IMR-90 (cell line): ENCODE measurements at regions not wholly inside any gene's neighbourhood (a gene's known extent, or its start where the extent isn't known, plus 50 kb on each side); places are given as distances from the start of the nearest gene placed in this dataset.

Source experiments
- ATAC-seq: fragments of 200-7000 bp; cut with Tn5 transposase; 2 replicates; pipeline ENCODE4 v1.9.1; 2020; ENCODE audit warnings: low read depth, mild to moderate bottlenecking, moderate library complexity
- BruUV-seq: library from RNA; stranded (reverse); fragments of 400-500 nt; replicated peaks from 2 replicates; lab custom pipeline; 2021; lab: Mats Ljungman, UMichigan
- CTCF ChIA-PET: fragments of 300-600 bp; formaldehyde crosslinking; extraction: SDS; loops from one replicate; lab custom pipeline; 2021; ENCODE audit warnings: antibody characterized with exemption; lab: Yijun Ruan, JAX
- POLR2A ChIA-PET: fragments of 300-600 bp; sonication (Branson Sonifier 250); formaldehyde crosslinking; loops from one replicate; lab custom pipeline; 2022; ENCODE audit warnings: antibody characterized with exemption; ENCODE audit not compliant: unreplicated experiment; lab: Charles Lee
- DNase-seq: peaks from one replicate; pipeline ENCODE4 v3.0.0; 2013
- H2AFZ ChIP-seq: replicated peaks from 2 replicates; pipeline ENCODE3; 2013; ENCODE audit warnings: low read length, mild to moderate bottlenecking; ENCODE audit not compliant: poor library complexity
- H2AK5ac ChIP-seq: 2 replicates; pipeline ENCODE4 v1.6.1; 2013; ENCODE audit warnings: low read depth, low read length, inconsistent platforms
- H2AK9ac ChIP-seq: replicated peaks from 2 replicates; pipeline ENCODE3; 2013; ENCODE audit warnings: mild to moderate bottlenecking, low read depth, low read length, moderate library complexity; ENCODE audit not compliant: poor library complexity
- H2BK120ac ChIP-seq: 2 replicates; pipeline ENCODE4 v1.6.1; 2013; ENCODE audit warnings: low read depth, low read length, inconsistent platforms
- H2BK15ac ChIP-seq: 3 replicates; pipeline ENCODE4 v1.6.1; 2013; ENCODE audit warnings: low read depth, low read length, inconsistent platforms
- H2BK20ac ChIP-seq: 2 replicates; pipeline ENCODE4 v1.6.1; 2013; ENCODE audit warnings: low read depth, mild to moderate bottlenecking, inconsistent platforms, low read length, moderate library complexity
- H2BK5ac ChIP-seq: 2 replicates; pipeline ENCODE4 v1.6.1; 2013; ENCODE audit warnings: mild to moderate bottlenecking, low read depth, low read length, inconsistent platforms; ENCODE audit not compliant: poor library complexity, severe bottlenecking
- H3K14ac ChIP-seq: replicated peaks from 2 replicates; pipeline ENCODE4 v1.6.1; 2013; ENCODE audit warnings: low read depth, low read length, inconsistent platforms
- H3K18ac ChIP-seq: 2 replicates; pipeline ENCODE4 v1.6.1; 2013; ENCODE audit warnings: low read depth, low read length, control low read depth
- H3K23ac ChIP-seq: 2 replicates; pipeline ENCODE4 v1.6.1; 2013; ENCODE audit warnings: low read depth, low read length, inconsistent platforms
- H3K27ac ChIP-seq: 2 replicates; pipeline ENCODE4 v1.5.1; 2013; ENCODE audit warnings: mild to moderate bottlenecking, control low read depth, low read length; ENCODE audit not compliant: insufficient read depth
- H3K27me3 ChIP-seq: 2 replicates; pipeline ENCODE4 v1.6.1; 2013; ENCODE audit warnings: low read length; ENCODE audit not compliant: control insufficient read depth, insufficient read depth
- H3K36me3 ChIP-seq: 2 replicates; pipeline ENCODE4 v1.6.1; 2013; ENCODE audit warnings: low read length, mixed read lengths; ENCODE audit not compliant: control insufficient read depth, insufficient read depth
- H3K4ac ChIP-seq: 2 replicates; pipeline ENCODE4 v1.6.1; 2013; ENCODE audit warnings: low read depth, low read length, inconsistent platforms
- H3K4me1 ChIP-seq: 2 replicates; pipeline ENCODE4 v1.6.1; 2013; ENCODE audit warnings: low read length, mixed read lengths; ENCODE audit not compliant: control insufficient read depth, insufficient read depth
- H3K4me2 ChIP-seq: 2 replicates; pipeline ENCODE4 v1.6.1; 2013; ENCODE audit warnings: low read depth, mild to moderate bottlenecking, control low read depth, low read length, moderate library complexity
- H3K4me3 ChIP-seq: 2 replicates; pipeline ENCODE4 v1.5.1; 2013; ENCODE audit warnings: low read depth, mild to moderate bottlenecking, control low read depth, low read length, moderate library complexity; ENCODE audit not compliant: insufficient read depth
- H3K56ac ChIP-seq: 2 replicates; pipeline ENCODE4 v1.6.1; 2013; ENCODE audit warnings: low read length, inconsistent platforms; ENCODE audit not compliant: insufficient read depth; ENCODE audit errors: extremely low read depth
- H3K79me1 ChIP-seq, 2 experiments: 2 replicates each; pipeline ENCODE4 v1.6.1; 2013; ENCODE audit warnings: low read length in 2 of 2, inconsistent platforms in 1 of 2, low read depth in 1 of 2
- H3K9ac ChIP-seq: 2 replicates; pipeline ENCODE4 v1.6.1; 2013; ENCODE audit warnings: low read depth, low read length, control low read depth
- H3K9me1 ChIP-seq: 2 replicates; pipeline ENCODE4 v1.6.1; 2013; ENCODE audit warnings: low read length, inconsistent platforms; ENCODE audit not compliant: insufficient read depth
- H3K9me3 ChIP-seq: 2 replicates; pipeline ENCODE4 v1.6.1; 2013; ENCODE audit warnings: low read length; ENCODE audit not compliant: control insufficient read depth, insufficient read depth
- H4K20me1 ChIP-seq: 2 replicates; pipeline ENCODE4 v1.6.1; 2013; ENCODE audit warnings: low read length, inconsistent platforms; ENCODE audit not compliant: insufficient read depth
- H4K5ac ChIP-seq: 2 replicates; pipeline ENCODE4 v1.6.1; 2013; ENCODE audit warnings: mild to moderate bottlenecking, low read depth, low read length, control low read depth
- H4K8ac ChIP-seq, 2 experiments: 2 replicates each; pipeline ENCODE4 v1.6.1; 2013; ENCODE audit warnings: low read depth in 2 of 2, low read length in 2 of 2, control low read depth in 1 of 2, inconsistent platforms in 1 of 2
- H4K91ac ChIP-seq: 2 replicates; pipeline ENCODE4 v1.6.1; 2013; ENCODE audit warnings: low read depth, low read length, inconsistent platforms; ENCODE audit not compliant: insufficient read depth
- FOS ChIP-seq: fragments of 150-350 bp; IDR thresholded peaks from 2 replicates; pipeline ENCODE4 v1.6.1; 2016; ENCODE audit warnings: low read depth, low read length
- MAFK ChIP-seq: IDR thresholded peaks from 2 replicates; pipeline ENCODE4 v1.6.1; 2012; ENCODE audit warnings: low read depth, low read length, improper control_type of control experiment
- RFX5 ChIP-seq: IDR thresholded peaks from 2 replicates; pipeline ENCODE4 v1.8.0; 2012; ENCODE audit warnings: low read depth, mild to moderate bottlenecking, low read length, moderate library complexity
- WGBS, 2 experiments: methylation state at CpG; one replicate each; pipeline versions ENCODE4 v1.1.5 to v1.1.7; 2013; ENCODE audit warnings: missing lambda C conversion rate in 2 of 2; ENCODE audit not compliant: insufficient read length in 1 of 2; ENCODE audit errors: extremely low coverage in 2 of 2; 5-methylcytosine and 5-hydroxymethylcytosine counted together
- dilution Hi-C: fragments of 300-500 bp; cut with HindIII; formaldehyde crosslinking; loops from one replicate; pipeline ENCODE4 v1.14.3; 2018; ENCODE audit warnings: low sequenced_read_pairs; ENCODE audit not compliant: unreplicated experiment
- in situ Hi-C: fragments of 300-500 bp; cut with MboI; formaldehyde crosslinking; loops from 3 replicates; pipeline ENCODE4 v1.14.3; 2019; ENCODE audit warnings: low sequenced_read_pairs, inconsistent platforms, mixed read lengths
- intact Hi-C: fragments of 100-400 bp; cut with micrococcal nuclease; formaldehyde crosslinking; loops from 2 replicates; pipeline ENCODE4 v1.10.0; 2022

GRCh38 chr9:115629879-115630840 is 512.2 kb upstream of the TNC start:
- Histone ChIP-seq H2BK120ac (peak overlapping the region; percentile 7; the same call in 1 of the 2 replicates), H3K27me3 (no peaks in the 10 kb centered on the region), H3K9me1 (peaks cover 5% of the 10 kb centered on the region), H2BK15ac (peak overlapping the region; percentile 15; the same call in 2 of the 3 replicates), H2BK20ac (peak overlapping the region; percentile 27; the same call in 1 of the 2 replicates), H3K14ac (0 out of 2 replicates have a peak overlapping the region, but pooled peaks have one; percentile 0), H4K91ac (no peak overlapping the region; the same call in 1 of the 2 replicates), H3K18ac (peak overlapping the region; percentile 24; the same call in 1 of the 2 replicates), H2AFZ (no peak overlapping the region), H4K20me1 (no peaks in the 10 kb centered on the region), H3K27ac (no peak overlapping the region), H3K36me3 (no peaks in the 10 kb centered on the region), H3K4me2 (no peak overlapping the region), H3K79me1 (no peaks in the 10 kb centered on the region), H3K9ac (no peak overlapping the region), H3K4me1 (peaks cover 3% of the 10 kb centered on the region; the same call in 1 of the 2 replicates), H2AK5ac (0 out of 2 replicates have a peak overlapping the region, but pooled peaks have one; percentile 10), H3K4ac (peak overlapping the region; percentile 3; the same call in 1 of the 2 replicates), H3K9me3 (no peaks in the 10 kb centered on the region), H4K8ac (peak overlapping the region; percentile 43 to 53; a peak in 2 of 4 replicates), H3K56ac (no peak overlapping the region), H2AK9ac (no peak overlapping the region), H3K23ac (peak overlapping the region; percentile 1; the same call in 1 of the 2 replicates), H2BK5ac (no peak overlapping the region), H3K4me3 (no peak overlapping the region), H4K5ac (peak overlapping the region; percentile 57; the same call in 1 of the 2 replicates)
- no peak for ATAC-seq
- POLR2A ChIA-PET = no interaction called here
- intact Hi-C loops = no loop called here
- in situ Hi-C loops = no loop called here
- no CpG with 5 or more reads among the region's 4 CpGs for WGBS, 2 experiments
- dilution Hi-C loops = no loop called here
- CTCF ChIA-PET = no interaction called here
- BruUV-seq = no TSS peak
- TF ChIP-seq RFX5 = no peak
- TF ChIP-seq FOS = no peak
- TF ChIP-seq MAFK = no peak
- DNase-seq = no peak
